Myocyte (in vitro differentiated cells): ENCODE measurements at regions not wholly inside any gene's neighbourhood (a gene's known extent, or its start where the extent isn't known, plus 50 kb on each side); places are given as distances from the start of the nearest gene placed in this dataset.
A peak's percentile ranks its signal among the peaks of the same experiment; 100 is the strongest.
"Not testable (repeated sequence)": the region's sequence is repeated elsewhere in the genome, so short reads cannot be mapped to it uniquely, and the experiment has no call there.

Source experiments
- DNase-seq: peaks from one replicate; pipeline ENCODE4 v3.0.0-alpha.2; 2012; ENCODE audit warnings: low read depth

DNA sequence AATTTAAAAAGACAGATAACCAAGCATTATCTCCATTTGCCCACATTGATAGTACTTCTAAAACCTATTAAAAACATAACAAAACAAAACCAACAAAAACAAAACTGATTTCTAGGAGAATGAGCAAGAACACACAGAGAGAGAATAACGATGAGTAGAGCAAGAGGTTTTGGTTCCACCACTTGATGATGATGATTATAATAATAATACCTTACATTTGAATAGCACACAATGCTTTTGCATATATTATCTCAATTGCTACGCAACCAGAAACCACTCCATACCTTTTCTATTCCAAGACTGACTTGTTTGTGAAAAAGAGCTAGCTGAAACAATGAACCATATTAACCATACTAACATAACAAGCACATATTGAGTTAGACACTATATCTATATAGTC, 1090.9 kb downstream of the SH3BGRL start:
- DNase-seq: no peak

DNA sequence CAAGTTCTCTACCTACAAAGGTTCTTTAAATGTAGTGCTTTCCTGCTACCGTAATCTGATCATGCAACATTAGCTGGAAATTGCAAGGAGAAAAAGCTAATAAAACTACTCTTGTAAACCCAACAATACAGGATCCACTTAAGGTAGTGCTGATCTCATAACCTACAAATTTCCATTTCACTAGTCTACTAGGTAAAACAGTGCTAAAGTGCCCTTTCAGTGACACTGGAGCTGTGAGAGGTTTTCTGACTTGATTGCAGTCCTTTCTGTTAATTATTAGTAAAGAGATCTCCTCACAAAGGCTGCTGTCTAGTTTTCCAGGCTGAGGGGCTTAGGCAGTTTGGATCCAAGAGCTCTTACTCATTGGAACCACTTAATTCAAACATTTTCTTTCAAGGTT, 1118.7 kb downstream of the SH3BGRL start:
- DNase-seq: no peak

DNA sequence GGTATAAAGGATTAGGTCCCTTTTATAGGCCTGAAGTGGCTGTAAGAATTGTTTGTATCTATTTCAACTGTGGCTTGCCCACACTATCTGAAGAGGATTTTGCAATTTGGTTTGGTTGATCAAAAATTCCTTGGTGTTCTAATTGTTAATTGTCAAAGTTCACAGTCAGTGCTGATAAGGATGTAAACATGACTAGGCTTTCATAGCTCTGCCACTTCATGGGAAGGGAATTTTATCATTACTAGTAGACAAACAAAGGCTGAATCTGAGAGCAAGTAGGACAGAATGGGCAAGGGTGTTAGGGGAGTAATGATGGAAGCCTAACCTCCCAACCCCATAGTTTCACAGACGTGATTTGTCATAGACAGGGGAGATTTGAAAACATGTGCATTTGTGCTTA, 1131.7 kb downstream of the SH3BGRL start:
- DNase-seq: no peak

DNA sequence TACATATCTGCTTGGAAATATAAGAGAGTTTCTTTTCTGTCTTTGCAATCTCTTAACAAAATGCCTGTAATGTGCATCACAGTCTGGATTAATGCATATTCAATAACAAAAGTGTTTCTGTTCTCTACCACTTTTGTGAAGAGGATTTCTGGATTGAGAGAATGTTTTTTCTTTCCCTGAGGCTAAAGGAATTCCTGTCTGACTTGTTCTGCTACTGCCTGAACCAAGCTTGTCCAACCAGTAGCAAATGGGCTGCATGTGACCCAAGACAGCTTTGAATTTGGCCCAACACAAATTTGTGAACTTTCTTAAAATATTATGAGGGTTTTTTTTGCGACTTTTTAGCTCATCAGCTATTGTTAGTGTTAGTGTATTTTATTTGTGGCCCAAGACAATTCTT, 1133.9 kb downstream of the SH3BGRL start:
- DNase-seq: no peak

DNA sequence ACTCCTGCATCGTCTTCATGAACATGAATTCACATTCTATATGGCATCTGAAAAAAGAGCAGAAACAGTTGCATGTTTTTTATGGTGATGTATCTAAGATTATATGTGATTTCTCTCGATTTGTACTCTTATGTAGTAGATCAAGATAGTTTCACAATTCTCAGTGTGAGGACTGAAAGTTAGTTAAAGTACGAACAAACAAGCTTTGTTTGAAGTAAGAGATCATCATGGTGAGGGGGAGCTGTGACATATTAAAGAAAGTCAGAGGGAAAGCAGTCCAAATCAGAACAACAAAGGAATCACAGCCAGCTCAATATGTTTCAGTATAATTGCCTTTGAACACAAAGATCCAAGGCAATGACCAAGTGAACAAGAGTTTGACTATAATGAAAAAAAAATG, 1140.6 kb downstream of the SH3BGRL start:
- no peak for DNase-seq

DNA sequence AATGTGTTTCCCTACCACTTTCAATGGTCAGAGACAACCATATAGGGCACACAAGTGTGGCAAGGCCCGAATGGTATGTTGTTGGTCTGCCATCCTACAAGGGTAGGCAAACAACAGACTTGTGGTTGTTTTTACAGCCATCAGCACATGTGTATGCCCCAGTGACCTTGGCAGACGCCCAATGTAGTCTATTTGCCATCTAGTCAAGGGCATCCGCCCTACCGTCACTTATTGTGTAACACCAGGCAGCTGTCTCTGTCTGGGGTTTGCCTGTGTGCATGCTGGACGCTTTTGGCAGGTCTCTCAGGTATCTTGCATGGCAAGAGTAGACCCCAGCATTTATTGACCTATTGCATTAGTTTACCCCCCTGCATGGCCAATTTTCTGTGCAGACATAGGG, 1145.5 kb upstream of the POU3F4 start:
- DNase-seq: peak; percentile 2

DNA sequence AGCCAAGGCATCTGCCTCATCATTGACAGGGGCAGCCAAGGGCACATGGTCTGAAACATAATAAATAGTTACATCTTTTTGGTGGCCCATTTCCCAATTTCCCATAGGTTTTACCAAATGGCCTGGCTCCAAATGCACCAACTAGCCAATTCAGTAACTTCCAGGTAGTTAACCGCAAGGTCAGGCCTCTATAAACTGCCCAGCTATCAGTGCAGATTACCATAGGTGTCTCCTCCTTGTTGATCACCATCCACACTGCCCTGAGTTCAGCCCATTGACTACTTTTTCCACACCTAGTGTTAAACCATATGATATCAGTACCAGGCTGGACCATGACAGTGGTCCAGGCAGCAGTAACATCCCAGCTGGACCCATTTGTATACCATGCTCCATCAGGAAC, 1145.1 kb upstream of the POU3F4 start:
- no peak for DNase-seq

DNA sequence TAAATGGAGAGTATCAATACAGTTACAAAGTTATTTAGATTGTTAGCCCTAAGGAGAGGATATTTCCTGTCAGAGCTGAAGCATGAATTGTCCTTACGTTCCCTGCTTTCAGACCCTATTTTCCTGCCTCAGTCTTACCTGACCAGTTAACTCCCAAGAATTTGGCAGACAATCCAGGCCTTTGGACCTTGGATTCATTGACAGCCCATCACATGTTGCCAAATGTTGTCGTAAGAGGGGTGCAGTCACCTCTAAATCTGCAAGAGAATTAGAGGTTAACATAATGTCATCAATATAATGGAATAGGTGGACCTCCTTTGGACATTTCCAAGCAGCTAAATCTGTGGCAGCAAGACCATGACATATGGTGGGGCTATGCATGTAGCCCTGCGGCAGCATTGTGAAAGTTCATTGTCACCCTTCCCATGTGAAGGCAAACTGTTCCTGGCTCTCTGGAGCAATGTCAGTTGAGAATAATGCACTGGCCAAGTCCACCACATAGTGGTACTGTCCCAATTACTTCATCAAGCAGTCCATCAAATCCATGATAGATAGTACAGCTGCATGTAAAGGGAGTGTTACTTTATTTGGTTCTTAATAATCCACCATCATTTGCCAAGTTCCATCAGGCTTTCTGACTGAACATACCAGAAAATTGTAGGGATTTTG, 1137.0 kb upstream of the POU3F4 start:
- DNase-seq: no peak

DNA sequence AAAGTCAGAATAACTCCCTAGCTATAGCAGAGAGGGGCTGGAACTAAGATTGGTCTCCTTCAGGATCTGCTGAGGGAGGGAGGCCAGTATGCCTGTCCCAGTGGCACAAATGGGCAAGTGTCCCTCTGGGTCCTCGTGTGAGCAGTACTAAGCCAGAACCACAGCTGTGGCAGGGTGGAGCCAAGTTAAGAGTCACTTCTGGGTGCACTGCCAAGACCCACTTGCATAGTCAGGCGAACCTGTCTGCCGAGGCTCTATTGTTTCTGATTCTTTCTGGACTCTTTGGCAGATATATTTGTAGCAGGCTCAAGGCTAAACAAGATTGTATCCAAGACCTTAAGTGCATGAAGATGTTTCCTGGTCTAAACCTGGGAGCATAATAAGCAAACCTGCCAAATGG, 1123.7 kb upstream of the POU3F4 start:
- peak; percentile 23 for DNase-seq

DNA sequence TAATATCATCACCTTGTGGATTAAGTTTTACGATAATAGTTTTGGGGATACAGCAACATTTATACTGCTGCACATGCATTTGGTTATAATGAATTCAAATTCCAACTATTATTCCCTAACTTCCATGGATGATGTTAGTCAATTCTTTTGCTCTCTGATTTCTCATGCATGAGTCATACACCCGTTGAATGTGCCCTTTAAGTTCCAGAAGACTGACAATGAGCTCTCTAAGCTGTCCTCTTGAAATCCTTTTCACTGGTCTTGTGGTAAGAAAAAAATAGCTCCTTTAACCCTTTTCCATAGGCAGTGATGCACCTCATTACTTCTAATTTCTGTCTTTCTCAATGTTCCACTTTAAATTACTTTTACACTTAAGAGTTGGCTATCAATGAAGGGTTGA, 1095.2 kb upstream of the POU3F4 start:
- peak; percentile 1 for DNase-seq

DNA sequence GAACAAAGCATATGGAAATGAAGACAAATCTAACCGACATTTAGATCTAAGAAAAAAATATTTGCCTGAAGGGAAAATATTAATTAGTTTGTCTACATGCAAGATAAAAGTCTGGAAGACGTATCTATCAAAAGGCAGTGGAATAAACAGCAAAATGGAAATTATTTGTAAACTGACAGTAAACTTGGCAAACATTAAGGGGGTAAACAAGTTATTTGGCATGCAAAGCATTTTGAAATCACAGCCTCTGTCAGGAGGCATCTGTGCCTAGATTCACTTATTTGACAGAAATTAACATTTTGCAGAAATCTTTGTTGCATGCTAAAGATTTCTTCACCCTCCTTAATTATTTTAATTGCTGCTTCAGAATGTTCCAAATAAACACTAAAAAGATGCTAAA, 1065.8 kb upstream of the POU3F4 start:
- no peak for DNase-seq

DNA sequence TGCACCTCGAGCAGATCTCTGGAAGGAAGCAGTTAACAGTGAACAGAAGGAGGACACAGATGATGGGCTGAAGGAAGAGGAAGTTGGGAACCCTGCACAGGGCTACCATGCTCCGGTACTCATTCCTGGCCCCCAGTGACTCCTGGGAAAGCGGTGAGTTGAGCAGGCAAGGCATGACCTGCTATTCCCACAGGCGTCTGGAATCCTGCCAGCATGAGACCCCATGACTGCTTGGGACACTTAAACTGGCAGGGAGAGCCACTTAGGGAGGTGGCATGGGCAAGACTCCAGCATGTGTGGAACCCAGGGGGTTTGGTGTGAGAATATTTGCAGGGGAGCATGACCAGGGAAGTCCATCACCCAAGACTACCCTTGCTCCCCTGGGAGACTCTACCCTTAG, 1056.4 kb upstream of the POU3F4 start:
- no peak for DNase-seq

DNA sequence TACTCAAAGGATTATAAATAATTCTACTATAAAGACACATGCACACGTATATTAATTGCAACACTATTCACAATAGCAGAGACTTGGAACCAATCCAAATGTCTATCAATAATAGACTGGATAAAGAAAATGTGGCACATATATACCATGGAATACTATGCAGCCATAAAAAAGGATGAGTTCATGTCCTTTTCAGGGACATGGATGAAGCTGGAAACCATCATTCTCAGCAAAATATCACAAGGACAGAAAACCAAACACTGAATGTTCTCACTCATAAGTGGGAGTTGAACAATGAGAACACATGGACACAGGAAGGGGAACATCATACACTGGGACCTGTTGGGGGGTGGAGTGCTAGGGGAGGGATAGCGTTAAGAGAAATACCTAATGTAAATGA, 1052.2 kb upstream of the POU3F4 start:
- DNase-seq: not testable (repeated sequence)

DNA sequence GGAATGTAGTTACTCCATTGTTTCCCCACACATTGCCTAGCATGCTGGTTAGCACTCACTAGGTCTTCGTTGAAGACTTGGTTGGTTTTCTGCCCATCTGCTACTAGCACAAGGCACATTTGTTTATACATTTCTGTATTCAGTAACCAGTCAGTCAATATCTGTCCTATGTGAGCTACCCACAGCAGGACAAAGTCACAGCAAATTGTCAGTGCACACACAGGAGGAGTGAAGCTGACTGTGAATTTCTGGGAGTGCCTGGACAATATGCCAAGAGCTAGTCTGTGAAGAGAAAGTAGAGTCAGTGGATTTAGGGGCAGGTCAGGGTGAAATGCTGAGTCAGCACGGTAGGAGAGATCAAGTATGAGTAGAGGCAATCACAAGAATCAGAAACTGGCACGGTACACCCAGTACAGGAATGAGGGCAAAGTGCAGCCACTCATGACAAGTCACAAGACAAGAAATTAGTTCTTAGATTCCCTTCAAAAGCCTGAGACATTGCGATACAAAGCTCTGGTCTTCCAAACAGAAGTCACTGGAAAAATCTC, 1049.8 kb upstream of the POU3F4 start:
- no peak for DNase-seq

DNA sequence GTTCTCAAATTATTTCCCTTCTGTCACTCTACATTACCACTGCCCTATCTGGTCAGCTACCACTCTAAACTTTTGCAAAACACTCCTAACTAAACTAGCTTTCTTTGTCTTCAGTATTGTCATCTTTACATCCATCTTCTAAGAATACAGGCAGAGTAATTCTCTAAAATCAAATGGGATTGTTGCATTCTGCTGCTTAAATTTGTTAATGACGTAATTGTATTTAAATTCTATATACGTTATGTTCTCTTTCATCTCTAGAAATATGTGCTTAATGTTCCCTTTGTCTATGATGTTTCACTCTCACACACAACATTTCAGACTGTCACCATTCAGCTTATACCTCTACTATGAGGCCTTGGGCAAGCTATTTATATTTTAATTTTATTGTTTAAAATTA, 1041.1 kb upstream of the POU3F4 start:
- no peak for DNase-seq
